Fibroblast of lung (primary cell): ENCODE measurements at regions not wholly inside any gene's neighbourhood (a gene's known extent, or its start where the extent isn't known, plus 50 kb on each side); places are given as distances from the start of the nearest gene placed in this dataset.

ENCODE experiments used
- DNase-seq, 2 donors: peaks; one replicate each; pipeline versions ENCODE4 v3.0.0 to v3.0.0-alpha.2; 2010; ENCODE audit warnings: low read depth in 2 of 2
- H2AFZ ChIP-seq: 2 replicates; pipeline ENCODE4 v1.5.1; 2012; ENCODE audit warnings: low read length, control low read depth, inconsistent platforms
- H3K27ac ChIP-seq: 2 replicates; pipeline ENCODE4 v1.5.1; 2011; ENCODE audit warnings: low read length, control low read depth; ENCODE audit not compliant: insufficient read depth
- H3K27me3 ChIP-seq: 2 replicates; pipeline ENCODE4 v1.5.1; 2011; ENCODE audit warnings: mild to moderate bottlenecking, low read length; ENCODE audit not compliant: control insufficient read depth, insufficient read depth
- H3K36me3 ChIP-seq: 2 replicates; pipeline ENCODE4 v1.5.1; 2011; ENCODE audit warnings: low read length; ENCODE audit not compliant: control insufficient read depth, insufficient read depth
- H3K4me1 ChIP-seq: 2 replicates; pipeline ENCODE4 v1.5.1; 2011; ENCODE audit warnings: low read length; ENCODE audit not compliant: control insufficient read depth, insufficient read depth; ENCODE audit errors: extremely low read depth
- H3K4me2 ChIP-seq: 2 replicates; pipeline ENCODE4 v1.5.1; 2011; ENCODE audit warnings: low read length, control low read depth; ENCODE audit not compliant: insufficient read depth; ENCODE audit errors: extremely low read depth
- H3K4me3 ChIP-seq, 4 experiments: fragments of 200-600 bp in 1 of 4; sonication (generic) in 1 of 4; replicated peaks in 1 of 4; 2 replicates each; pipeline ENCODE4 v1.5.1; 2011 to 2016; ENCODE audit warnings: low read length in 4 of 4, low read depth in 3 of 4, mild to moderate bottlenecking in 3 of 4, control low read depth in 2 of 4, inconsistent platforms in 1 of 4, mixed read lengths in 1 of 4; ENCODE audit not compliant: insufficient read depth in 1 of 4; ENCODE audit errors: control extremely low read depth in 1 of 4
- H3K79me2 ChIP-seq: 2 replicates; pipeline ENCODE4 v1.5.1; 2012; ENCODE audit warnings: mild to moderate bottlenecking, low read length, inconsistent platforms; ENCODE audit not compliant: control insufficient read depth, insufficient read depth
- H3K9ac ChIP-seq: 2 replicates; pipeline ENCODE4 v1.5.1; 2011; ENCODE audit warnings: mild to moderate bottlenecking, low read length, control low read depth; ENCODE audit not compliant: insufficient read depth
- H3K9me3 ChIP-seq: 2 replicates; pipeline ENCODE4 v1.5.1; 2012; ENCODE audit warnings: low read depth, low read length; ENCODE audit not compliant: control insufficient read depth, insufficient read depth
- H4K20me1 ChIP-seq: 2 replicates; pipeline ENCODE4 v1.5.1; 2011; ENCODE audit warnings: low read length; ENCODE audit not compliant: control insufficient read depth, insufficient read depth; ENCODE audit errors: extremely low read depth
- EZH2 ChIP-seq: IDR thresholded peaks from 2 replicates; pipeline ENCODE4 v1.5.1; 2012; ENCODE audit warnings: low read length, control low read depth, mild to moderate bottlenecking; ENCODE audit errors: missing control alignments
- TF ChIP-seq, protein P1 (sequence below), 2 donors: IDR thresholded peaks in 1 of 2; conservative IDR thresholded peaks in 1 of 2; 1 replicate in 1 of 2; 2 replicates in 1 of 2; pipeline ENCODE4 v1.5.1; 2011 to 2012; ENCODE audit warnings: low read length in 2 of 2, control low read depth in 1 of 2, inconsistent platforms in 1 of 2, low read depth in 1 of 2, mild to moderate bottlenecking in 1 of 2

DNA sequence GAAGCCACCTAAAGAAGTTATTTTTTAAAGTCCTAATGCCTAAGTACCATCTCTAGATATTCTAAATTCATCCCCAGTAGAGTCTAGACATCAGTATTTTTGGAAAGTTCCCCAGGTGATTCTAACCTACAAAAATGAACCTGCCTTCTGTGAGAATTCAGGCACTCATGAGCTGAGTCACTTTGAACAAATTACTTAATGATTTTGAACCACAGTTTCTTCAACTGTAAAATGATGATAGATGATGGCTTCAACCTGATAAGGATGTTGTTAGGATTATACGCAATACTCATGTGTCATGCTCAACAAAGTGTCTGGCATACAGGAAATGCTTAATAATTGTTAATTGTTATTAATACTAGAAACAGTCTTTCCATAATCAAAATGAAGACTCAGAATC is 82.8 kb upstream of the OR5AK2 start:
- no peaks in the 10 kb centered on the region for H3K9me3 ChIP-seq
- H3K4me1 ChIP-seq, result no peaks in the 10 kb centered on the region
- H3K36me3 ChIP-seq, result no peaks in the 10 kb centered on the region
- H3K4me3 ChIP-seq, result no peak overlapping the region
- TF ChIP-seq EZH2, result no peak
- H4K20me1 ChIP-seq, result no peaks in the 10 kb centered on the region
- no peak overlapping the region for H3K4me2 ChIP-seq
- peak in 1 of 2 donors; percentile 22 for DNase-seq
- no peak overlapping the region for H2AFZ ChIP-seq
- H3K79me2 ChIP-seq, result no peaks in the 10 kb centered on the region
- H3K9ac ChIP-seq, result no peak overlapping the region
- H3K27me3 ChIP-seq, result no peaks in the 10 kb centered on the region
- H3K27ac ChIP-seq, result no peak overlapping the region

GRCh38 chr11:56905442-56905841 is 83.3 kb upstream of the OR5AK2 start:
- Histone ChIP-seq H4K20me1 (no peaks in the 10 kb centered on the region), H3K4me1 (no peaks in the 10 kb centered on the region), H3K79me2 (no peaks in the 10 kb centered on the region), H3K4me3 (no peak overlapping the region), H3K36me3 (no peaks in the 10 kb centered on the region), H3K27me3 (no peaks in the 10 kb centered on the region), H3K9ac (no peak overlapping the region), H2AFZ (no peak overlapping the region), H3K4me2 (no peak overlapping the region), H3K27ac (no peak overlapping the region), H3K9me3 (no peaks in the 10 kb centered on the region)
- no peak for DNase-seq
- TF ChIP-seq EZH2, result no peak
- TF ChIP-seq, protein P1, sequence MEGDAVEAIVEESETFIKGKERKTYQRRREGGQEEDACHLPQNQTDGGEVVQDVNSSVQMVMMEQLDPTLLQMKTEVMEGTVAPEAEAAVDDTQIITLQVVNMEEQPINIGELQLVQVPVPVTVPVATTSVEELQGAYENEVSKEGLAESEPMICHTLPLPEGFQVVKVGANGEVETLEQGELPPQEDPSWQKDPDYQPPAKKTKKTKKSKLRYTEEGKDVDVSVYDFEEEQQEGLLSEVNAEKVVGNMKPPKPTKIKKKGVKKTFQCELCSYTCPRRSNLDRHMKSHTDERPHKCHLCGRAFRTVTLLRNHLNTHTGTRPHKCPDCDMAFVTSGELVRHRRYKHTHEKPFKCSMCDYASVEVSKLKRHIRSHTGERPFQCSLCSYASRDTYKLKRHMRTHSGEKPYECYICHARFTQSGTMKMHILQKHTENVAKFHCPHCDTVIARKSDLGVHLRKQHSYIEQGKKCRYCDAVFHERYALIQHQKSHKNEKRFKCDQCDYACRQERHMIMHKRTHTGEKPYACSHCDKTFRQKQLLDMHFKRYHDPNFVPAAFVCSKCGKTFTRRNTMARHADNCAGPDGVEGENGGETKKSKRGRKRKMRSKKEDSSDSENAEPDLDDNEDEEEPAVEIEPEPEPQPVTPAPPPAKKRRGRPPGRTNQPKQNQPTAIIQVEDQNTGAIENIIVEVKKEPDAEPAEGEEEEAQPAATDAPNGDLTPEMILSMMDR (conservative IDR thresholded peaks at IDR 0.05 in 1 of 2, IDR thresholded peaks at IDR 0.05 in 1 of 2; ENCODE audit: low read depth in 1 of 2, low read length in 2 of 2), result no peak

DNA sequence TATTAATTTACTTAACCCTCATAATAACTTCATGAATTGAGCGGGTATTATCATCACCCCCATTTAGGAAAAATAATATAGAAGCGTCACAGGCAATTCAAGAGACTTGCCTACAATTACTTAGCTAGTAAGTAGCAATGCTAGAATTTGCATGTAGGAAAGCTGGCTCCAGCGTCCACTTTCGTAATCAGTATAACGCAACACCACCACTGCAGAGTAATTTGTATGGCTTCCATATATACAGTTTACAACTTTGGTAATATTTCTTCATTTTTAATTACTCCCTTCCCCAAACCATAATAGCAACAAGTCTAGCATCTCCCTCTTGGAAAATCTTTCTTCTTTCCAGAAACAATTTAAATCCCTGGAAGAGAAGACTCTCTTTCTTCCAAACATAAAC is 89.9 kb upstream of the OR5AK2 start:
- no peak overlapping the region for H2AFZ ChIP-seq
- DNase-seq, result no peak
- no peak overlapping the region for H3K9ac ChIP-seq
- H3K4me1 ChIP-seq, result no peaks in the 10 kb centered on the region
- no peaks in the 10 kb centered on the region for H3K36me3 ChIP-seq
- TF ChIP-seq, protein P1 (conservative IDR thresholded peaks at IDR 0.05 in 1 of 2, IDR thresholded peaks at IDR 0.05 in 1 of 2; ENCODE audit: low read depth in 1 of 2, low read length in 2 of 2), result no peak
- no peak for TF ChIP-seq EZH2
- H3K4me3 ChIP-seq, result no peak overlapping the region
- no peaks in the 10 kb centered on the region for H3K79me2 ChIP-seq
- H3K9me3 ChIP-seq, result no peaks in the 10 kb centered on the region
- H3K4me2 ChIP-seq, result no peak overlapping the region
- H4K20me1 ChIP-seq, result no peaks in the 10 kb centered on the region
- no peaks in the 10 kb centered on the region for H3K27me3 ChIP-seq
- H3K27ac ChIP-seq, result no peak overlapping the region
